ENCODE measurements at regions not wholly inside any gene's neighbourhood (a gene's known extent, or its start where the extent isn't known, plus 50 kb on each side); places are given as distances from the start of the nearest gene placed in this dataset.
A peak's percentile ranks its signal among the peaks of the same experiment; 100 is the strongest.

DNA sequence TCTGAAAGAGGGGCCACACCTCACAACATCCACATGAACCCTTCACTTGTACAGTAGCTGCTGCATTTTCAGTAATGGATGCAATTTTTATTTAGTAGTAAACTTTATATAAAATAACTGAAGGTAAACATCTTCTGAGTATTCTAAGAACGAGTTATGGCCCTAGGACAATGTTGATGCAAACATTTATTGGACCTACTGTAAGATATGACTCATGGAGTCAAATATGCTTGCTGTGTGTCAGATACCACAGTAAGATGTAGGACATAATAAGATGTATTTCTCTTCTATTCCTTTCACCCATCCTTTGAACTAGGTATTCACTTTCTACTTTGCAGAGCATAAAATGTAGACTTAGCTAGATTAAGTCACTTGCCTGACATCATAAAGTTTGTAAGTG is 87.6 kb downstream of the TEX13C start:
- in situ Hi-C loops (cut with MboI), result no loop called here
- H2AFZ ChIP-seq (ENCODE audit: low read depth, low read length), result peak overlapping the region; percentile 50; the same call in 1 of the 2 replicates
- no peaks in the 10 kb centered on the region for H3K79me2 ChIP-seq (ENCODE audit: control insufficient read depth, insufficient read depth, low read length)
- DNase-seq (ENCODE audit: extremely low read depth in 1 of 4, low spot score in 3 of 4) (no peak), FAIRE-seq (no peak), ATAC-seq (no peak)
- no peak overlapping the region for H3K4me2 ChIP-seq (ENCODE audit: insufficient read depth, low read length)
- 73% methylated on average over 1 of the region's 1 CpG for WGBS (ENCODE audit: insufficient coverage, low coverage, missing lambda C conversion rate)
- CTCF ChIA-PET (ENCODE audit: low intra/inter-chr PET ratio), result no interaction called here
- TF ChIP-seq, protein P1, sequence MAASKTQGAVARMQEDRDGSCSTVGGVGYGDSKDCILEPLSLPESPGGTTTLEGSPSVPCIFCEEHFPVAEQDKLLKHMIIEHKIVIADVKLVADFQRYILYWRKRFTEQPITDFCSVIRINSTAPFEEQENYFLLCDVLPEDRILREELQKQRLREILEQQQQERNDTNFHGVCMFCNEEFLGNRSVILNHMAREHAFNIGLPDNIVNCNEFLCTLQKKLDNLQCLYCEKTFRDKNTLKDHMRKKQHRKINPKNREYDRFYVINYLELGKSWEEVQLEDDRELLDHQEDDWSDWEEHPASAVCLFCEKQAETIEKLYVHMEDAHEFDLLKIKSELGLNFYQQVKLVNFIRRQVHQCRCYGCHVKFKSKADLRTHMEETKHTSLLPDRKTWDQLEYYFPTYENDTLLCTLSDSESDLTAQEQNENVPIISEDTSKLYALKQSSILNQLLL (CRISPR knock-in tag; IDR thresholded peaks at IDR 0.05; ENCODE audit: borderline replicate concordance), result no peak
- TF ChIP-seq ZNF146 (CRISPR knock-in tag; IDR thresholded peaks at IDR 0.05; ENCODE audit: unreplicated experiment) (no peak), CHD2 (IDR thresholded peaks at IDR 0.05; ENCODE audit: low read depth, low read length) (no peak), ZFP1 (CRISPR knock-in tag; IDR thresholded peaks at IDR 0.05) (no peak)
- TF ChIP-seq, protein P2, sequence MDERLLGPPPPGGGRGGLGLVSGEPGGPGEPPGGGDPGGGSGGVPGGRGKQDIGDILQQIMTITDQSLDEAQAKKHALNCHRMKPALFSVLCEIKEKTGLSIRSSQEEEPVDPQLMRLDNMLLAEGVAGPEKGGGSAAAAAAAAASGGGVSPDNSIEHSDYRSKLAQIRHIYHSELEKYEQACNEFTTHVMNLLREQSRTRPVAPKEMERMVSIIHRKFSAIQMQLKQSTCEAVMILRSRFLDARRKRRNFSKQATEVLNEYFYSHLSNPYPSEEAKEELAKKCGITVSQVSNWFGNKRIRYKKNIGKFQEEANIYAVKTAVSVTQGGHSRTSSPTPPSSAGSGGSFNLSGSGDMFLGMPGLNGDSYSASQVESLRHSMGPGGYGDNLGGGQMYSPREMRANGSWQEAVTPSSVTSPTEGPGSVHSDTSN (CRISPR knock-in tag; IDR thresholded peaks at IDR 0.05; ENCODE audit: low read depth), result no peak
- TF ChIP-seq, protein P2 (tag; conservative IDR thresholded peaks at IDR 0.05; ENCODE audit: low read depth), result no peak
- BruUV-seq (replicated peaks), result no TSS peak
- H3K36me3 ChIP-seq (ENCODE audit: control insufficient read depth, insufficient read depth, low read length), result no peaks in the 10 kb centered on the region; the same call in 2 of the 3 replicates
- intact Hi-C loops (cut with micrococcal nuclease), result no loop called here
- peaks cover 3 to 27% of the 10 kb centered on the region in 2 experiments; a peak in 3 of 5 replicates for H3K4me1 ChIP-seq (replicated peaks in 1 of 2; ENCODE audit: control insufficient read depth in 2 of 2, insufficient read depth in 2 of 2, low read length in 2 of 2)
- POLR2A ChIA-PET, result no interaction called here
- H3K9ac ChIP-seq (ENCODE audit: insufficient read depth in 1 of 2, low read depth in 2 of 2, low read length in 2 of 2), result no peak overlapping the region
- no peaks in the 10 kb centered on the region for H3K27me3 ChIP-seq (ENCODE audit: control insufficient read depth in 2 of 2, insufficient read depth in 2 of 2, low read length in 2 of 2)
- no peak overlapping the region for H3K4me3 ChIP-seq
- no peaks in the 10 kb centered on the region for H3K9me1 ChIP-seq (ENCODE audit: control insufficient read depth, insufficient read depth, low read length)
- H4K20me1 ChIP-seq (replicated peaks; ENCODE audit: control insufficient read depth, insufficient read depth, low read length), result no peaks in the 10 kb centered on the region
- peaks cover 2% of the 10 kb centered on the region; the same call in 1 of the 2 replicates for H3K9me3 ChIP-seq (replicated peaks; ENCODE audit: control insufficient read depth, insufficient read depth, low read depth, low read length)
- no peak overlapping the region for H3K27ac ChIP-seq (ENCODE audit: extremely low read depth, low read depth, low read length)
